ENCODE measurements at regions not wholly inside any gene's neighbourhood (a gene's known extent, or its start where the extent isn't known, plus 50 kb on each side); places are given as distances from the start of the nearest gene placed in this dataset.

DNA sequence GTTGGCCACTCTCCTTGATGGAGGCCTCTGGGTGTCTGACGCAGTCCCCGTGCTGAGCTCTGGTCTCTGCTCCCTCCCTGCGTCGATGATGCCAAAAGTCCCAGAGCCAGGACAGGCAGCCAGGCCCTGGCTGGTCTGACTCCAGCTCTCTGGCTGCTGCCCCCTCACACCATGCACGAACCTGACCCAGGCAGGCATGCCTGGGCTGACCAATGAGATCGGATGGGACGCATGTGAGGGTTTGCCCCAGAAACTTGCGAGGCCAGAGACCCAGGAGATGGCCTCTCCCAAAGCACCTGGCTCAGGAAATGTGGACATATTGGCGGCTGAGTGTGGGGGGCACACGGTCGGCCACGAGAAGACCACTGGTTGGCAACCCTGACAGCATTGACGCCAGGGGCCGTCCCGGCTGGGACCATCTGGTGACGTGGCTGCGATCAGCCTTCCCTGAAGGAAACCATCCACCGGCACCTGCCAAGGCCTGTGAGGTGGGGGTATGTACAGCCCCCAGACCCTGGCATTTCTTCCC is 51.2 kb upstream of the FRMD1 start:
- FAIRE-seq (no peak), DNase-seq (ENCODE audit: low read depth) (no peak)
- Histone ChIP-seq H3K36me3 (ENCODE audit: control insufficient read depth, insufficient read depth, low read length) (no peaks in the 10 kb centered on the region), H3K4me3 (ENCODE audit: low read depth, low read length) (no peak overlapping the region), H3K27me3 (ENCODE audit: control insufficient read depth, insufficient read depth, low read length) (no peaks in the 10 kb centered on the region)
- TF ChIP-seq, protein P1, sequence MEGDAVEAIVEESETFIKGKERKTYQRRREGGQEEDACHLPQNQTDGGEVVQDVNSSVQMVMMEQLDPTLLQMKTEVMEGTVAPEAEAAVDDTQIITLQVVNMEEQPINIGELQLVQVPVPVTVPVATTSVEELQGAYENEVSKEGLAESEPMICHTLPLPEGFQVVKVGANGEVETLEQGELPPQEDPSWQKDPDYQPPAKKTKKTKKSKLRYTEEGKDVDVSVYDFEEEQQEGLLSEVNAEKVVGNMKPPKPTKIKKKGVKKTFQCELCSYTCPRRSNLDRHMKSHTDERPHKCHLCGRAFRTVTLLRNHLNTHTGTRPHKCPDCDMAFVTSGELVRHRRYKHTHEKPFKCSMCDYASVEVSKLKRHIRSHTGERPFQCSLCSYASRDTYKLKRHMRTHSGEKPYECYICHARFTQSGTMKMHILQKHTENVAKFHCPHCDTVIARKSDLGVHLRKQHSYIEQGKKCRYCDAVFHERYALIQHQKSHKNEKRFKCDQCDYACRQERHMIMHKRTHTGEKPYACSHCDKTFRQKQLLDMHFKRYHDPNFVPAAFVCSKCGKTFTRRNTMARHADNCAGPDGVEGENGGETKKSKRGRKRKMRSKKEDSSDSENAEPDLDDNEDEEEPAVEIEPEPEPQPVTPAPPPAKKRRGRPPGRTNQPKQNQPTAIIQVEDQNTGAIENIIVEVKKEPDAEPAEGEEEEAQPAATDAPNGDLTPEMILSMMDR (IDR thresholded peaks at IDR 0.05; ENCODE audit: insufficient read depth, low read length, severe bottlenecking): no peak

DNA sequence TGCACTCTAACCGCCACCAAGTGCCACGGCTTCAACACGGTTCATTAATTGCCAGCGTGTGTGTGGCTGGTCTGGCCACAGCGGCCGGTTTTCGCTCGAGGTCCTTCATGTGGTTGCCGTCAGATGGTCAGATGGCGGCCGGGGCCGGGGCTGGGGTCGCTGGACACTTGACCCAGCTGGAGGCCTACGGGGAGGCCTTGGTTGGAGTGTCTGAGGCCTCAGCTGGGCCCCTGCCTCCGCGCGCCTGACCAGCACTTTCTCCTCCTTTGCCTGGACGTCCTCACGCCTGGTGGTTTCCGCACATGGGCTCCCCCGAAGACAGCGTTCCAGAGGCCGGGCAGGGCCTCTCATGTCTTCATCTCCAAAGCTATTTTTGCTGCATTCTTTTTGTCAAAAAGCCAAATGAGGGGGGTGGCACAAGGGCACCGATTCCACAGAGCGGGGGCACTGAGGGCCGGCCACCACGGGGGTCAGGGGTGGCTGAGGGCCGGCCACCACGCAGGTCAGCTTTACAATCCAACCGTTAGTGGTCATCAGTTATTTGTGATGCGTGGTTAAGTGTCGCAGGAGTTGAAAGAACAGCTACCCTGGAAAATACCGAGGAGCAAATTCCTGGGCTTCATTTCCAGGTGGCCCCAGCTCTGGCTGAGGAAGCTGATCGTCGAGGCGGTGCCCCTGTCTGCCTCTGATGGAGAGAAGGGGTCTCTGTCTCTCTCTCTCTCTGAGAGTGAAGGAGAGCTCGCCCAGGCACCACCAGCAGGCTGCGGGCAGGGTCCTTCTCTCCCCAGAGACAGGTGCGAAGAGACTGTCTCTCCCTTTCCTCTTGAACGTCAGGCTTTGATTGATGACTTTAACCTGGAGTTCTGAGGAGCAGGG is 50.5 kb upstream of the FRMD1 start:
- no peak for DNase-seq (ENCODE audit: low read depth)
- TF ChIP-seq, protein P1 (IDR thresholded peaks at IDR 0.05; ENCODE audit: insufficient read depth, low read length, severe bottlenecking): no peak
- FAIRE-seq: no peak
- no peaks in the 10 kb centered on the region for H3K27me3 ChIP-seq (ENCODE audit: control insufficient read depth, insufficient read depth, low read length)
- no peak overlapping the region for H3K4me3 ChIP-seq (ENCODE audit: low read depth, low read length)
- H3K36me3 ChIP-seq (ENCODE audit: control insufficient read depth, insufficient read depth, low read length): no peaks in the 10 kb centered on the region

DNA sequence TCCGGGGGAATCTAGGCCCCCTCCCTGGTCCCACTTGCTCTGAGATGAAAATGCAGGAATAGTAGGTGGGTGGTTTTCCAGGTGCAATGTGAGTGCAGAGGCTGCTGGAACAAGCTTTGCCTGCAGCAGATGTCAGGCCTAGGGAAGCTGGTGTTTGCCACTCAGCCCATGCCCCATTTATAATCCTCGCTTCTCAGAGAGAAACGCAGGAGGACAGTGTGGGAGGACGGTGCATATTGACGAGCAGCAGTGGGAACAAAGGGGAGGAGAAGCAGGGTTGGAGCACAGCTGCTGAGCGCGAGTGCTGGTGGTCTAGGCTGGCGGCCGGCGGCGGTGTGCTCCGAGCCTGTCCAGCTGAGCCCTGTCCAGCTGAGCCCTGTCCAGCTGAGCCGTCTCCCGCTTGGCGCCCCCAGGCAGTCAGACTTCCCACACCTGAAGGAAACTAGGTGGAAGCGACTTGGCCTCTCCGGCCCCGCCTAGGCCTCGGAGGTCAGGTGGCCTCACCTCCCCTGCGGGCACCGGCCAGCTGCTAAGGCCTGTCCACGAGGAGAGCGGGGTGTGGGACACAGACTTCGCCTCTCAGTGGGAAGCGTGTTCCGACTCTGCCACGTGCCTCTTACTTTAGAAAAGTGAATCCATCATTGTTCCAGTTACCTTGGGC is 49.7 kb upstream of the FRMD1 start:
- no peak overlapping the region for H3K4me3 ChIP-seq (ENCODE audit: low read depth, low read length)
- H3K36me3 ChIP-seq (ENCODE audit: control insufficient read depth, insufficient read depth, low read length): no peaks in the 10 kb centered on the region
- DNase-seq (ENCODE audit: low read depth) (no peak), FAIRE-seq (no peak)
- TF ChIP-seq, protein P1 (IDR thresholded peaks at IDR 0.05; ENCODE audit: insufficient read depth, low read length, severe bottlenecking): no peak
- no peaks in the 10 kb centered on the region for H3K27me3 ChIP-seq (ENCODE audit: control insufficient read depth, insufficient read depth, low read length)
